ENCODE measurements at regions not wholly inside any gene's neighbourhood (a gene's known extent, or its start where the extent isn't known, plus 50 kb on each side); places are given as distances from the start of the nearest gene placed in this dataset.

DNA sequence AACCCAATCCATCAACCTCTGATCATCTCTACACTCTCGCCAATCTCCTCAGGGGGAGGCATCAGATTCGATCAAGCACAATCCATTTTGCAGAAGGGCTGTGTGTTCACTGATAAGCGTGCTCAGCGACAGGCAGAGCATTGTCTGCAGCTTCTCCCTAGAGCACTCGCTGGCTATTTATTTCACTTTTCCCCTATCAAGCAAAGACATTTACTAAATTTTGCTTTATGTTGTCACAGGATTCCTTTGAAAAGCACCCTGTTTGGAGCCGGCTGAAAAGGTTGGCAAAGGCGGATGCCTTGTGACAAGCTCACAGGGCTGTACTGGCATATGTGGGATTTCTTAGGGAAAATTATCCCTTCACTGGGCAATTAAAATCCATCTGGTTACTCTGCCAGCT, 1381.5 kb upstream of the TENM4 start:
- H3K27ac ChIP-seq: no peak overlapping the region
- Mint-ChIP-seq H3K9me3 (peaks cover 3% of the 10 kb centered on the region), H3K36me3 (no peaks in the 10 kb centered on the region), H3K27ac (no peak overlapping the region), H3K27me3 (ENCODE audit: insufficient read depth, low read depth) (peaks cover 2% of the 10 kb centered on the region), H3K4me3 (no peak overlapping the region), H3K4me1 (peaks cover 3% of the 10 kb centered on the region)
- TF ChIP-seq EZH2 (IDR thresholded peaks at IDR 0.05) (no peak), EZH2phosphoT487 (IDR thresholded peaks at IDR 0.05) (no peak)
- TF ChIP-seq, protein P1, sequence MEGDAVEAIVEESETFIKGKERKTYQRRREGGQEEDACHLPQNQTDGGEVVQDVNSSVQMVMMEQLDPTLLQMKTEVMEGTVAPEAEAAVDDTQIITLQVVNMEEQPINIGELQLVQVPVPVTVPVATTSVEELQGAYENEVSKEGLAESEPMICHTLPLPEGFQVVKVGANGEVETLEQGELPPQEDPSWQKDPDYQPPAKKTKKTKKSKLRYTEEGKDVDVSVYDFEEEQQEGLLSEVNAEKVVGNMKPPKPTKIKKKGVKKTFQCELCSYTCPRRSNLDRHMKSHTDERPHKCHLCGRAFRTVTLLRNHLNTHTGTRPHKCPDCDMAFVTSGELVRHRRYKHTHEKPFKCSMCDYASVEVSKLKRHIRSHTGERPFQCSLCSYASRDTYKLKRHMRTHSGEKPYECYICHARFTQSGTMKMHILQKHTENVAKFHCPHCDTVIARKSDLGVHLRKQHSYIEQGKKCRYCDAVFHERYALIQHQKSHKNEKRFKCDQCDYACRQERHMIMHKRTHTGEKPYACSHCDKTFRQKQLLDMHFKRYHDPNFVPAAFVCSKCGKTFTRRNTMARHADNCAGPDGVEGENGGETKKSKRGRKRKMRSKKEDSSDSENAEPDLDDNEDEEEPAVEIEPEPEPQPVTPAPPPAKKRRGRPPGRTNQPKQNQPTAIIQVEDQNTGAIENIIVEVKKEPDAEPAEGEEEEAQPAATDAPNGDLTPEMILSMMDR (IDR thresholded peaks at IDR 0.05): no peak
- no peaks in the 10 kb centered on the region for H3K79me2 ChIP-seq (ENCODE audit: low read depth)
- no peak overlapping the region for H2AFZ ChIP-seq (replicated peaks)
- no peak overlapping the region for H3K4me2 ChIP-seq
- no peaks in the 10 kb centered on the region for H3K27me3 ChIP-seq
- no peak overlapping the region for H3K9ac ChIP-seq
- no peaks in the 10 kb centered on the region for H4K20me1 ChIP-seq (ENCODE audit: low read depth)
- H3K9me3 ChIP-seq (ENCODE audit: low read depth): no peaks in the 10 kb centered on the region
- no peaks in the 10 kb centered on the region for H3F3A ChIP-seq (ENCODE audit: low read depth)
- DNase-seq (ENCODE audit: low spot score): no peak
- H3K4me1 ChIP-seq: peaks cover 2% of the 10 kb centered on the region
- H3K36me3 ChIP-seq: no peaks in the 10 kb centered on the region
- no peak overlapping the region for H3K4me3 ChIP-seq

DNA sequence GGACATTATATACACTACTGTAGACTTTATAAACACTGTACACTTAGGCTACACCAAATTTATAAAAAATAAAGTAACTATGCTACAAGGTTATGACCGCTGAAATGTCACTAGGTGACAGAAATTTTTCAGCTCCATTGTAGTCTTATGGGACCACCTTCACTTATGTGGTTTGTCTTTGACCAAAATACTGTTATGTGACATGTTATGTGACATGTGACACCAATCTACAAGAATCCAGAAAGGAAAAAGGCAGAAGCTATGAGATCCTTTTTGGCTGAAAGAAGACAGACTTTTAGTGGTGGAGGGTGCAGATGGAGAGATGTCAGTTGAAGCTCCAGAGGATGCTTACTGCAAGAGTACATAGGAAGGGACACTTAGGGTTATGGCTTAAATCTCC, 1378.4 kb upstream of the TENM4 start:
- no peaks in the 10 kb centered on the region for H3K36me3 Mint-ChIP-seq
- Histone ChIP-seq H3F3A (ENCODE audit: low read depth) (no peaks in the 10 kb centered on the region), H2AFZ (replicated peaks) (no peak overlapping the region), H4K20me1 (ENCODE audit: low read depth) (no peaks in the 10 kb centered on the region), H3K4me1 (peaks cover 13% of the 10 kb centered on the region), H3K9ac (no peak overlapping the region), H3K27me3 (no peaks in the 10 kb centered on the region), H3K36me3 (no peaks in the 10 kb centered on the region), H3K4me2 (no peak overlapping the region), H3K9me3 (ENCODE audit: low read depth) (no peaks in the 10 kb centered on the region), H3K4me3 (no peak overlapping the region), H3K79me2 (ENCODE audit: low read depth) (no peaks in the 10 kb centered on the region), H3K27ac (no peak overlapping the region)
- no peak for DNase-seq (ENCODE audit: low spot score)
- peaks cover 3% of the 10 kb centered on the region for H3K9me3 Mint-ChIP-seq
- TF ChIP-seq EZH2phosphoT487 (IDR thresholded peaks at IDR 0.05) (no peak), EZH2 (IDR thresholded peaks at IDR 0.05) (no peak)
- TF ChIP-seq, protein P1 (IDR thresholded peaks at IDR 0.05): no peak
- no peak overlapping the region for H3K4me3 Mint-ChIP-seq
- peaks cover 2% of the 10 kb centered on the region for H3K27me3 Mint-ChIP-seq (ENCODE audit: insufficient read depth, low read depth)
- no peak overlapping the region for H3K27ac Mint-ChIP-seq
- peaks cover 15% of the 10 kb centered on the region for H3K4me1 Mint-ChIP-seq

- Histone ChIP-seq H3K9me3 (ENCODE audit: low read depth) (no peaks in the 10 kb centered on the region), H3K36me3 (no peaks in the 10 kb centered on the region), H3K4me3 (no peak overlapping the region), H3K4me1 (peaks cover 13% of the 10 kb centered on the region), H3K27me3 (no peaks in the 10 kb centered on the region), H3K4me2 (peak overlapping the region; percentile 47), H3K79me2 (ENCODE audit: low read depth) (no peaks in the 10 kb centered on the region), H3K27ac (no peak overlapping the region), H3F3A (ENCODE audit: low read depth) (no peaks in the 10 kb centered on the region), H4K20me1 (ENCODE audit: low read depth) (no peaks in the 10 kb centered on the region), H3K9ac (no peak overlapping the region), H2AFZ (replicated peaks) (no peak overlapping the region)
- Mint-ChIP-seq H3K4me3 (no peak overlapping the region), H3K36me3 (no peaks in the 10 kb centered on the region), H3K9me3 (peaks cover 3% of the 10 kb centered on the region), H3K27me3 (ENCODE audit: insufficient read depth, low read depth) (peaks cover 2% of the 10 kb centered on the region), H3K27ac (no peak overlapping the region), H3K4me1 (peaks cover 15% of the 10 kb centered on the region)
- TF ChIP-seq EZH2phosphoT487 (IDR thresholded peaks at IDR 0.05) (no peak), EZH2 (IDR thresholded peaks at IDR 0.05) (no peak)
- TF ChIP-seq, protein P1 (IDR thresholded peaks at IDR 0.05): no peak
- peak; percentile 61 for DNase-seq (ENCODE audit: low spot score)
Observed at GRCh38 chr11:80816966-80817365, 1376.1 kb upstream of the TENM4 start.

All from neural progenitor cell (in vitro differentiated cells).